Small intestine (tissue), 7 donors: ENCODE measurements at regions not wholly inside any gene's neighbourhood (a gene's known extent, or its start where the extent isn't known, plus 50 kb on each side); places are given as distances from the start of the nearest gene placed in this dataset.
A peak's percentile ranks its signal among the peaks of the same experiment; 100 is the strongest.

ENCODE experiments used
- DNase-seq, 2 donors: peaks; one replicate each; pipeline versions ENCODE4 v3.0.0 to v3.0.0-alpha.2; 2013
- FAIRE-seq: peaks from 2 replicates; lab custom pipeline; 2012; peaks lifted over from hg19 to GRCh38; lab: Jason Lieb, UNC
- H3K27ac ChIP-seq, 3 donors: one replicate each; pipeline ENCODE4 v1.5.1; 2013; ENCODE audit warnings: low read length in 2 of 3, mild to moderate bottlenecking in 2 of 3, control low read depth in 1 of 3, inconsistent platforms in 1 of 3, low read depth in 1 of 3, moderate library complexity in 1 of 3
- H3K27me3 ChIP-seq, 3 donors: one replicate each; pipeline ENCODE4 v1.6.1; 2013; ENCODE audit warnings: low read length in 3 of 3, inconsistent platforms in 1 of 3; ENCODE audit not compliant: control insufficient read depth in 3 of 3, insufficient read depth in 3 of 3
- H3K36me3 ChIP-seq, 3 donors: one replicate each; pipeline ENCODE4 v1.6.1; 2013; ENCODE audit warnings: low read length in 3 of 3, inconsistent platforms in 1 of 3, low read depth in 1 of 3, mild to moderate bottlenecking in 1 of 3, moderate library complexity in 1 of 3; ENCODE audit not compliant: control insufficient read depth in 3 of 3, insufficient read depth in 2 of 3
- H3K4me1 ChIP-seq, 3 donors: one replicate each; pipeline ENCODE4 v1.6.1; 2013; ENCODE audit warnings: low read length in 2 of 3, inconsistent platforms in 1 of 3, low read depth in 1 of 3, mild to moderate bottlenecking in 1 of 3, moderate library complexity in 1 of 3; ENCODE audit not compliant: control insufficient read depth in 3 of 3, insufficient read depth in 2 of 3
- H3K4me3 ChIP-seq, 3 donors: one replicate each; pipeline ENCODE4 v1.5.1; 2013; ENCODE audit warnings: low read length in 3 of 3, control low read depth in 1 of 3, inconsistent platforms in 1 of 3, low read depth in 1 of 3, mild to moderate bottlenecking in 1 of 3, moderate library complexity in 1 of 3
- H3K9me3 ChIP-seq, 2 donors: one replicate each; pipeline ENCODE4 v1.6.1; 2013; ENCODE audit warnings: low read depth in 1 of 2, low read length in 1 of 2; ENCODE audit not compliant: control insufficient read depth in 2 of 2, insufficient read depth in 1 of 2
- WGBS, 3 donors: extraction: QIAGEN DNeasy Blood & Tissue Kit; methylation state at CpG; one replicate each; pipeline ENCODE4 v1.1.7; 2013; 5-methylcytosine and 5-hydroxymethylcytosine counted together
- donor health status: healthy with polysubstance abuse.
- donor health status: control.
- donor health status: control.
- donor health status: Bipolar disorder and iron deficiency.
- donor health status: healthy.

DNA sequence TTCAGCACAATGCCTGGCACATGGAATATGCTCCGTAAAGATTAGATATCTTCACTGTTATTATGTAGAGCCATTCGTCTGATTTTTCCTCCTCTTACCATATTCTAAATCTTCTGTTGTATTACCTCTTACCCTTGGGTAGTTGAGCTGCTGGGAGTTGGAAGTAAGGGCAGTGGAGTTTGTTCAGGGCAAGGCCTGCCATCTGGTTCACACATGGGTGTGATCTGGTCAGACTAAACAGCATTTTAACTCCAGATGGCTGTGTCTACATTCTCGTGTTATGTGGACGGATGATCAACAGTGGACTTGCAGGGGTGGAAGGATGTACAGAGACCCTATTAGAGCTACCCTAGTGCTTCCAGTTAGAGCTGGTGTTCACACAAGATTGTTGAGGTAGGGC lies 164.9 kb downstream of the ZIC5 start:
- peaks cover 0 to 14% (median 5%) of the 10 kb centered on the region in 3 donors for H3K4me1 ChIP-seq
- H3K27me3 ChIP-seq, result no peaks in the 10 kb centered on the region
- DNase-seq, result peak; percentile 20 to 89
- H3K27ac ChIP-seq, result peak overlapping the region in 2 of 3 donors; percentile 2 to 18
- H3K36me3 ChIP-seq, result peaks cover 0 to 2% (median 0%) of the 10 kb centered on the region in 3 donors
- H3K4me3 ChIP-seq, result no peak overlapping the region
- H3K9me3 ChIP-seq, result no peaks in the 10 kb centered on the region
- FAIRE-seq, result no peak
- WGBS, 3 donors, result 20 to 56% (median 42%) methylated on average over 4 of the region's 4 CpGs

DNA sequence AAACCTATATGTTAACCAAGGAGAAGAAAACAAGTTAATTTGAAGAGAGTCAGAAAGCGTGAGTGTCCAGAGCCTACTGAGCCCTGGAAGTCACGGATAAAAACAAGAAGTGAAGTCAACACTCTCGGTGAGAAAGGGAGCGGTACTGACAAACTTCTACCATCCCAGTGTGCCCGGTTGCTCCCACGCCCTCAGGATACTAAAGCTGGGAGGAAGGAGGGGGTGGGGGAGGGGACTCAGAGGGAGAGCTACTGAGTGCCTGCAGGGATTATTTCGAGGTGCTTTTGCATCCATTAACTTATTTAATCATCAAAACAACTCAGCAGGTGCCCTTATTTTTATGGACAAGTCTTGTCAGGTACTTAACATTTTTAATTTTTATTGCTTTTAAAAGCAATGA lies 166.2 kb downstream of the ZIC5 start:
- DNase-seq (peak in 1 of 2 donors; percentile 40), FAIRE-seq (no peak)

DNA sequence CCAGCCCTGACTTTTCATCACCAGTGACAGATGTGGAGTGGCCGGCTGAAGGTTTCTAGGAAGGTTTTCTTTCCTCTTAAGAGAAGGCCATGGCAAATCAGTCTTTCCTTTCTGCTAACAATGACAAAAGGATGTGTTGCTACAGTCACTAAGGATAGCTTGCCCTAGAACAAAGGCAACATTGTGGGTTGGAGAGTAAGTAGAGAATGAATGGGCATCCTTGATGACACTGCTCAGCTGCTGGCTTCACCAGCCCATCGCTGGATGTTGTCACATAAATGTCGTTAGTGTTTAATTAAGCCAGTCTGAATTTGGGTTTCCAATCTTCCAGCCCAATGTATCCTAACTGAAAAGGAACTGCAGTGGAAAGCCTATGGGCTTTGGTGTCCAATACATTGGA lies 168.4 kb downstream of the ZIC5 start:
- no peaks in the 10 kb centered on the region for H3K36me3 ChIP-seq
- H3K4me3 ChIP-seq, result no peak overlapping the region
- no peaks in the 10 kb centered on the region for H3K9me3 ChIP-seq
- H3K4me1 ChIP-seq, result peaks cover 0 to 4% (median 0%) of the 10 kb centered on the region in 3 donors
- no peak for DNase-seq
- no peak overlapping the region for H3K27ac ChIP-seq
- no peak for FAIRE-seq
- no peaks in the 10 kb centered on the region for H3K27me3 ChIP-seq
- 92 to 98% (median 97%) methylated on average over 3 of the region's 3 CpGs for WGBS, 3 donors

More for the DNA sequence above, 166.2 kb downstream of the ZIC5 start:
- H3K27ac ChIP-seq, result no peak overlapping the region
- WGBS, 3 donors, result 27 to 60% (median 43%) methylated on average over 7 of the region's 7 CpGs
- H3K27me3 ChIP-seq, result no peaks in the 10 kb centered on the region
- H3K4me3 ChIP-seq, result no peak overlapping the region
- H3K4me1 ChIP-seq, result peaks cover 0 to 13% (median 5%) of the 10 kb centered on the region in 3 donors
- H3K9me3 ChIP-seq, result no peaks in the 10 kb centered on the region
- no peaks in the 10 kb centered on the region for H3K36me3 ChIP-seq

DNA sequence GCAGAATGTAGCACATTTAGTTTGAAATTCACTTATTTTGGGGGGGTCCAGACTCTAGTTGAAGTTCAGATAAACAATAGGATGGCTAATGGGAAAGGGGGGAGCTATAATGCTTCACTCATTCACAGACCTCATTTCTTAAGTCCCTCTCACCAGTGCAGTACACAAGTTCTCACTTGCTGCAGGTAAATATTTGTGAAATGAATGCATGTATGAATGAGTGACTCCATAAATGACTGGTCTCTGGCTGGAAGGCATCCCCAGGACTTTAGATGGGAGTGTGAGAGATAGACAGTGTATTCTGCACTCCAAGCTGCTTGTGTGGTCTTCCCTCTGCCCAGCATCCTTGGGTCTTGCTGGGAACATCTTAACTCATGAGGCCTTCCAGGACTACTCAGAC lies 169.2 kb downstream of the ZIC5 start:
- Histone ChIP-seq H3K9me3 (no peaks in the 10 kb centered on the region), H3K27ac (no peak overlapping the region), H3K4me3 (no peak overlapping the region), H3K4me1 (peaks cover 0 to 4% (median 0%) of the 10 kb centered on the region in 3 donors), H3K27me3 (no peaks in the 10 kb centered on the region), H3K36me3 (no peaks in the 10 kb centered on the region)
- DNase-seq (no peak), FAIRE-seq (no peak)

DNA sequence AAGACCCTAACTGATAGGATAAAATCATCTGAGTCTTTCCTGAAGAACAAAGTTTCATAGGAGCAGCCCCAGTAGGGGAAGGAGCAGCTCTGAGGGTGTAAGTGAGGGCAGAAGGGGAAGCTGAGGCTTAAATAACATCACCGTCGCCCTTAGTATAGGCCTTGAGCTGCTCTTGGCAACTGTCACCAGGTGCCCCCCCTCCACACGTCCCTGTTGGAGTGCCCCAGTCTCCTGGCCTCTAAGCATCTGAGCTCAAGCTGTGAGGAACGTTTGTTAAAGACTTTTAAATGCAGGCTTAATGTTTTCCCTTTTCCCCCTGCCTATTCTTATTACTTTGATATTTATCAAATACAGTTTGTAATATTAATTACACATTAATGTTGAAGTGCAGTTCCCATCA lies 170.6 kb downstream of the ZIC5 start:
- H3K4me3 ChIP-seq, result no peak overlapping the region
- no peaks in the 10 kb centered on the region for H3K9me3 ChIP-seq
- H3K27ac ChIP-seq, result no peak overlapping the region
- no peaks in the 10 kb centered on the region for H3K36me3 ChIP-seq
- FAIRE-seq (no peak), DNase-seq (no peak)
- 67 to 87% (median 80%) methylated on average over 4 of the region's 4 CpGs for WGBS, 3 donors
- no peaks in the 10 kb centered on the region for H3K27me3 ChIP-seq
- no peaks in the 10 kb centered on the region for H3K4me1 ChIP-seq

DNA sequence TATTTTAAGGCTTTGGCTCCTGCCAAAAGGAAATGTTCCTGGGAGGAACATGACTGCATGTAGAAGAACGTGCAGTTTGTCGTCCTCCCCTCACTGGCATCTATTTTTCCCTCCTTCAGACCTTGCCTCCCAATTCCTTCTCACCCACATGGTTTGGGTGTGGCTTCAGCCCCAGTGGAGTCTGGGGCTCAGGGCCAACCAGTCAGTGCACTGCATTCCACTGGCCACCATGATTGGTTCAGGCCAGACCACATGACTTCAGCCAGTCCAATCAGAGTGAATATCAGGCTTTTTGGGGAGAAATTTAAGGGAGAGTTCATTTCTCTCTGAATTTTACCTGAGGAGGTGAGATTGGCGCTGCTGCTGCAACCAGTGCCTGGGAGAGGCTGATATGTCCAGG lies 171.6 kb downstream of the ZIC5 start:
- FAIRE-seq (no peak), DNase-seq (no peak)
- 92 to 95% (median 94%) methylated on average over 3 of the region's 3 CpGs for WGBS, 3 donors
- H3K27ac ChIP-seq, result no peak overlapping the region
- no peaks in the 10 kb centered on the region for H3K9me3 ChIP-seq
- H3K27me3 ChIP-seq, result no peaks in the 10 kb centered on the region
- H3K4me3 ChIP-seq, result no peak overlapping the region
- no peaks in the 10 kb centered on the region for H3K36me3 ChIP-seq
- H3K4me1 ChIP-seq, result no peaks in the 10 kb centered on the region

DNA sequence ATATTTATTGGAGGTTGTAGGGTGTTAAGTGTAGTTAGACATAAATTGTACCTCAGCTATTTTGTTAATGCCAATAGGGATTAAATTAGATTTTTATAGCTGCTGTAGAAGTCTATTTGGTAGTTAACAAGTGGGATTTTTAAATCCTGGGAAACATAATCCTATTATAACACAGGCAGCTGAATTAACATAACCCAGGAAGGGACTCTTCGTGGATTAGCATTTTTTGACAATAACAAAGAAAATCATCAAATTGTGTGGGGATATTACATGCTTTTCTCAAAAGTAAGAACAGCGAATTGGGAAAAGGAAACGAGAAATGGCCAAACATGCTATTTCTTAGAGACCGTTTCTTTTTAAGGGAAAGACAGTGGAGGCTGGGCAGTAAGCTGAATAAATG lies 172.8 kb downstream of the ZIC5 start:
- Histone ChIP-seq H3K36me3 (no peaks in the 10 kb centered on the region), H3K4me3 (no peak overlapping the region), H3K4me1 (no peaks in the 10 kb centered on the region), H3K27ac (no peak overlapping the region), H3K9me3 (no peaks in the 10 kb centered on the region), H3K27me3 (no peaks in the 10 kb centered on the region)
- FAIRE-seq (no peak), DNase-seq (no peak)
- 69 to 90% (median 85%) methylated on average over 4 of the region's 4 CpGs for WGBS, 3 donors

DNA sequence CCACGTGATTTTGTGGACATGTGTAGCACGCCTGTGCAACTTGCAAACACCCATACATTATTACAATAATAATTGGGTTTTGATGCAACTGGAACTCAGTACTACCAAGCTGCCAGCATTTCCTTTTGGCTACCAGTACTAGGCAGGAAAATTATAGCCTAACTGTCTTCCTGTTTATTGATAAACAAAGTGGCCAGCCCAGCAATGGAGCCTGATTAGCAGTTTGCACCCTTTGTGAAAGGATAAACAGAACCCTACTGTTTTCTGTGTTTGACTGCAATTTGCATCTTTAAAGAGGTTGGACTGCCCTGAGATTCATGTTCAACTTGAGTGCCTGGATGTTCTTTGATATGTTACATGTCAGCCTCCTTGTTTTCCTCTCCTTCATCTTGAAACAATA lies 173.9 kb downstream of the ZIC5 start:
- WGBS, 3 donors, result 61 to 72% (median 69%) methylated on average over 2 of the region's 2 CpGs
- H3K27me3 ChIP-seq, result no peaks in the 10 kb centered on the region
- H3K4me1 ChIP-seq, result no peaks in the 10 kb centered on the region
- no peak overlapping the region for H3K4me3 ChIP-seq
- DNase-seq (no peak), FAIRE-seq (no peak)
- H3K27ac ChIP-seq, result no peak overlapping the region
- no peaks in the 10 kb centered on the region for H3K9me3 ChIP-seq
- H3K36me3 ChIP-seq, result no peaks in the 10 kb centered on the region

DNA sequence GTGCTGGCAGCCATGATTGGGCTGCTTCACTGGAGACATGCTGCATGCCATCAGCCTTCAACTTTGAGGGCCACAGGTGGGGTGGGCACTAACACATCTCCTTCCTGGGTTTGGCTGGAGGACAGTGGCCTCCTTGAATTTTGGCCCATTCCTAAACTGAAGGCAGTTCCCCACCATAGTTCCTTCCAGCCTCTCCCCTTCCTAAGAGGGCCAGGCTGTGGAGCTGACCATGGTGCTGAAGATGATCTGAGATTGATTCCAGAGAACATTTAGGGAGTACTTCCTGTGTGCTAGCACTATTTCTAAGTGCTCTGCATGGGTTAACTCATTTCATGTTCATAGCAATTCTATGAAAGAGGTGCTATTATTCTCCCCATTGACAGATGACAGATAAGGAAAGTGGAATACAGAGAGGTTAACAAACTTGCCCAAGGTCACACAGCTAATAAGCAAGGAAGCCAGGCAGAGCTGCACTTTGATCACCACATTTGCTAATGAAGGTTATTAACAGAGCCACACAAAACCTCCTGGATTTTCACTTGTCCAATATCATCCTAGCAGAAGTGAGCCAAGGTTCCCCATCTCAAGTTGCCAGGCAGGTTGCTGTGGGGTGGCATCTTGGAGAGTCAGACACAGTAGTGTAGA lies 175.3 kb downstream of the ZIC5 start:
- FAIRE-seq, result no peak
- no peaks in the 10 kb centered on the region for H3K36me3 ChIP-seq
- peak in 1 of 2 donors; percentile 58 for DNase-seq
- no peak overlapping the region for H3K27ac ChIP-seq
- no peaks in the 10 kb centered on the region for H3K9me3 ChIP-seq
- no peak overlapping the region for H3K4me3 ChIP-seq
- H3K4me1 ChIP-seq, result no peaks in the 10 kb centered on the region
- H3K27me3 ChIP-seq, result no peaks in the 10 kb centered on the region
